Stimulated activated CD8-positive, alpha-beta memory T cell treated with anti-CD3 and anti-CD28 coated beads, Interleukin-4, amount 100 ng/mL, for 24 hours (primary cell): ENCODE measurements at regions not wholly inside any gene's neighbourhood (a gene's known extent, or its start where the extent isn't known, plus 50 kb on each side); places are given as distances from the start of the nearest gene placed in this dataset.
"Not testable (repeated sequence)": the region's sequence is repeated elsewhere in the genome, so short reads cannot be mapped to it uniquely, and the experiment has no call there.

Experiments used
- DNase-seq: peaks from one replicate; pipeline ENCODE4 v3.0.0-alpha.2; 2020; ENCODE audit warnings: low read depth

GRCh38 chr16:60371591-60371990, 1637.5 kb upstream of the GOT2 start:
- no peak for DNase-seq

- no peak for DNase-seq
Measured at GRCh38 chr16:60367739-60368138, 1633.6 kb upstream of the GOT2 start.

GRCh38 chr16:60363566-60363965, 1629.5 kb upstream of the GOT2 start:
- no peak for DNase-seq

GRCh38 chr16:60359866-60360265, 1625.8 kb upstream of the GOT2 start:
- not testable (repeated sequence) for DNase-seq

- not testable (repeated sequence) for DNase-seq
Measured at GRCh38 chr16:60359412-60359811, 1625.3 kb upstream of the GOT2 start.

GRCh38 chr16:60357876-60358522, 1623.9 kb upstream of the GOT2 start:
- not testable (repeated sequence) for DNase-seq

GRCh38 chr16:60346256-60346655, 1612.1 kb upstream of the GOT2 start:
- DNase-seq = no peak

GRCh38 chr16:60337671-60338070, 1603.6 kb upstream of the GOT2 start:
- no peak for DNase-seq

- no peak for DNase-seq
Measured at GRCh38 chr16:60331168-60331567, 1597.1 kb upstream of the GOT2 start.

GRCh38 chr16:60329108-60329507, 1595.0 kb upstream of the GOT2 start:
- DNase-seq = no peak

- no peak for DNase-seq
Measured at GRCh38 chr16:60328152-60328551, 1594.0 kb upstream of the GOT2 start.

- no peak for DNase-seq
Measured at GRCh38 chr16:60318486-60318885, 1584.4 kb upstream of the GOT2 start.

- no peak for DNase-seq
Measured at GRCh38 chr16:60310846-60311445, 1576.8 kb upstream of the GOT2 start.

GRCh38 chr16:60304720-60305119, 1570.6 kb upstream of the GOT2 start:
- no peak for DNase-seq

GRCh38 chr16:60304066-60304465, 1570.0 kb upstream of the GOT2 start:
- DNase-seq = no peak

GRCh38 chr16:60302676-60303075, 1568.6 kb upstream of the GOT2 start:
- DNase-seq = no peak

GRCh38 chr16:60302261-60302660, 1568.1 kb upstream of the GOT2 start:
- DNase-seq = no peak

GRCh38 chr16:60299241-60299776, 1565.2 kb upstream of the GOT2 start:
- no peak for DNase-seq

- DNase-seq = no peak
Measured at GRCh38 chr16:60295451-60295850, 1561.3 kb upstream of the GOT2 start.

GRCh38 chr16:60285794-60286193, 1551.7 kb upstream of the GOT2 start:
- no peak for DNase-seq

- no peak for DNase-seq
Measured at GRCh38 chr16:60279061-60279665, 1545.0 kb upstream of the GOT2 start.

- DNase-seq = no peak
Measured at GRCh38 chr16:60274431-60275019, 1540.4 kb upstream of the GOT2 start.

GRCh38 chr16:60271781-60272180, 1537.7 kb upstream of the GOT2 start:
- no peak for DNase-seq
